GM19468 (cell line): ENCODE measurements at regions not wholly inside any gene's neighbourhood (a gene's known extent, or its start where the extent isn't known, plus 50 kb on each side); places are given as distances from the start of the nearest gene placed in this dataset.
"Not testable (repeated sequence)": the region's sequence is repeated elsewhere in the genome, so short reads cannot be mapped to it uniquely, and the experiment has no call there.

Experiments used
- ATAC-seq: cut with Tn5 transposase; IDR thresholded peaks from one replicate; pipeline ENCODE4 v1.9.1; 2021; ENCODE audit warnings: mild to moderate bottlenecking, moderate library complexity, moderate number of reproducible peaks; ENCODE audit not compliant: unreplicated experiment; ENCODE audit errors: extremely low read depth

DNA sequence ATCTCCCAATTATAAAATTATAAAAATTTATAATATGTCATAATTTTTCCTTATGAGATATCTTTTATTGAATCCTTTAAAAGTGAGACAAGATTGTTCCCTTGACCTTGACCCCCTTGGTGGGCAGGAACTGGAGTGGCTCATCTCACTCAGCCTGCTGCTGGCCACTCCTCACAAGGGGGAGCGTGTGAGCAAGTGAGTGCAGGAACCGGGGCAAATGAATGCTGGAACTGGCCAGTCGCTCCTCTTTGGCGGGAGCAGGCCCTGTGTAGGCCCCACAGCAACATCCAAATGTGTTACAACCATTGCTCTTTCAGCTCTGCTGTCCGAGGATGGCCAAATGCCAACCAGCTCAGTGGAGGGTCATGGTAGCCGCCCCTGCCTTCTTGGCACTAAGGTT is 178.8 kb downstream of the ETNK1 start:
- no peak for ATAC-seq

DNA sequence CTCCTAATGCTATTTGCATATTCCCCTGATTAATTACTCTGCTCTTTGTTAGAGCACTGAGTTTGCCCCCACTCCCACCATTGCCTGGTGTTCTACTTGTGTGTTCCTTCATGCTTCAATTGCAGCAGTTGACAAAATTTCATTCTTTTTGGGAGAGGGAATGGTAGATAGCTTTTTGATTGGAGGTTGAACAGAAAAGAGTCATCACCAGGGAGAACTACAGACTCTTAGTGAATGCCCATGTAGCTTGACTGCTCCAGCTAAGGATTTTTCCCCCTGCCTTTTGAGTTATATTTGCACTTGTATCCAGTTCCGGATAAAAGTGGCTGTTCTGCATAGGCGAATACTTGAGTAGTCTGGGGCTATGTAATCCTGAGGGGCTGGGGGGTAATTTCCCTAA is 183.9 kb downstream of the ETNK1 start:
- no peak for ATAC-seq

DNA sequence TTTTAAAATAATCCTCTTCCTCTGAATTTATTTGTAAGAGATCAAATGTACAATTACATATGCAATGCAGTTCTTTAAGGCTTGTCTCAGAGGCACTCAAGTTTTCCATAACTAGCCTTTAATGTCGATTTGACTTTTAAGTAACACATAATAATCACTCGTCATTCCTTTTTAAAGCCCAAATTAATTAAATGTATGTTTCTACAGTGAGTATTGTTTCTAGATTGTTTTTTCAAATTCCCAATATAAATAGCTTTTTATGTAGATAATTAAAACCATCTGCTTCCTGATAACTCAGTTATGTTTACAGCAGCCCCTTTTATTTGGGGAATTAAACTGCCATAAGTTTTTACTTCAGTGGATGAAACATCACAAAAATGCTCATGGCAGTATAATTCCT is 185.1 kb downstream of the ETNK1 start:
- ATAC-seq, result no peak

DNA sequence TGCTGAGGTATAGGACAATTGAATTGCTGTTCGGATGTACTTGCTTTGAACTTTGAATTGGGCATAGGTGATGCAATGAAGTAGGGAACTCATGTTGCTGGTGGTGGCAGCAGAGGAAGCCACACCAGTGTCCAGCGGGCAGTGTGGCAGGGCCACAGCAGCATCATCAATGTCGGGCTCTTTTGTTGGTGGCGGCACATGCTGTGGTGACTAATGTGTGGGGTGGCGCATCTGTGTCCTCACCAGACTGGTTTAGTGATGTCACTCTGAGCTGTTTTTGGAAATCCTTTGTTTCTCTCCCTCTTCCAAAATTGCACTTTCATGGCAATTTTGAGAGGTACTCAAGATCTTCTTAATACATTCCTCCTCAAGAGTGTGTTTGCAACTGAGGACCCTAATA is 187.6 kb downstream of the ETNK1 start:
- no peak for ATAC-seq

DNA sequence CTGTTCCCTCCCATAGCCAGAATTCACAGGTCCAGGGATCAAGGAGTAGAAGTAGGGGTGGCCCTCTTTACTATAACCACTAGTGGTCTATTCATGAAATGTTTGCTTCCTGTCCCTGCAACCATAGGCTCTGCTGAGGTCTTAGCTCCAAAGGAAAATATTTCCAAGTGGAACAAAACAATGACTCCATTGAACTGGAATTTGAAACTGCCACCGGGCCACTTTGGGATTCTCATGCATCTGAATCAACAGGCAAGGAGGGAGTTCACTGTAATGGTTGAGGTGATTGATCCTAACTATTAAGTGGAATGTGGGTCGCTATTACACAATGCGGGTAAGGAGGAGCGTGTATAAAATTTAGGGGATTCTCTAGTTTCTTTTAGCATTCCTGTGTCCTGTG is 197.0 kb downstream of the ETNK1 start:
- ATAC-seq, result no peak

DNA sequence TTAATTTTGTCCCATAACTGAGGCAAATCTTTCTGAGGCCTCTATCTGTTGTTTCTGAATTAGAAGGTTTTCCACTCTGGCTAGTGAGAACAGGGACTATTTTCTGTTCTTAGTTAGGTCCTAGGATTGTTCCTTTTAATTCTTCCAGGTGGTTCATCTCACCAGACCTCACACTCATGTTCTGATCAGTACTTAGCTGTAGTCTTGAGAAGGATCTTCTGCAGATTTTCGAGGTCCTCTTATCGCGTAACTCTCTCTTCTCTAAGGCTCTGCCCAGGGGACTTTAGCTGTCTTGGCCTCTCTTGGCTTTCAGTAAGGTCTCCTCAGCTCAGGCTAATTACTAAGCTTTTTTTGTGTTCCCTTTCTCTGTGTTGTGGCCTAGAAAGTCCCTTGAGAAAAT is 201.1 kb downstream of the ETNK1 start:
- no peak for ATAC-seq

DNA sequence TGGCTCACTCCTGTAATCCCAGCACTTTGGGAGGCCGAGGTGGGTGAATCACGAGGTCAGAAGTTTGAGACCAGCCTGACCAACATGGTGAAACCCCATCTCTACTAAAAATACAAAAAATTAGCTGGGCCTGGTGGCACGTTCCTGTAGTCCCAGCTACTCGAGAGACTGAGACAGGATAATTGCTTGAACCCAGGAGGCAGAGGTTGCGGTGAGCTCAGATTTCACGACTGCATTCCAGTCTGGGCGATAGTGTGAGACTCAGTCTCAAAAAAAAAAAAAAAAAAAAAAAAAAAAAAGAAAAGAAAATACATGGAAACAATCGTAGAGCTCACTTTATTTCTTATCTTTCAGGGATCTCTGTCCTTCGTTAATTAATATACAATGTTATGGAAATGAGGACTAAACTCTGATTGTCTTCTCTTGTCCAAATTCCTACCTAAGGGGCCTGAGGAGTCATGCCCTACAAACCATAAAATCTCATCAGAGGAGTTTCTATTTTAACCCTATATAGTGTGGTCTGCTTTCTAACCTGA is 201.5 kb downstream of the ETNK1 start:
- not testable (repeated sequence) for ATAC-seq

DNA sequence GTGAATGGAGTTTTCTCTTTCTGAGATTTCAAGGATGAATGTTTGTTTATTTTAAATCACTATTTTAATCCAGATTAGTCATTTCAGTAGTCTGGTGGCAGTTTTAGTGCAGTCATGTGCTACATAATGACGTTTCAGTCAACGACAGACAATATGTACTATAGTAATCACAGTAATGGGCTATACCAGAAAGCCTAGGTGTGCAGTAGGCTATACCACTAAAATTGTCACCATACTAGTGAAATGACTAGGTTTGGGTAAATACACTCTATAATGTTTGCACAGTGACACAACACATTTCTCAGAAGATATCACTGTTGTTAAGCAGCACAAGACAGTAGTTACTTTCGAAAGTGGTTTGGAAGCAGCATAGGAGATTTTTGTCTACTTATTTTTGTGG is 203.1 kb downstream of the ETNK1 start:
- no peak for ATAC-seq

DNA sequence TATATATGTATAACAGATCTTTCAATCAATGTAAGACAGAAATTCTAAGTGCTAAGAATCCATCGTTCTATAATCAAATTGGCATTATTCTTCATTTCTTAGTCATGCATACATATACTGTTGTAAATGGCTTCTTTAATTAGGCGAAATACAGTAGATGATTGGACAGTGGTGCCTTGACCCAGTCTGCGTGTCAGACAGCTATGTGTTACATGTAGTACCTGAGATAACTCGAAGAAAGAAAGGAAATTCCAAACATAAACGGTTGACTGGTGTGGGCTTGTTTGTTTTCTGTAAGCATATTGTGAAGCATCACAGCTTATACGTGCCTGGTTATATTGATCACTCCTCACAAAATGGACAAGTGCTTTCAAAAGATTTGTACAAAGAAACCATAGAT is 210.5 kb downstream of the ETNK1 start:
- ATAC-seq, result no peak

DNA sequence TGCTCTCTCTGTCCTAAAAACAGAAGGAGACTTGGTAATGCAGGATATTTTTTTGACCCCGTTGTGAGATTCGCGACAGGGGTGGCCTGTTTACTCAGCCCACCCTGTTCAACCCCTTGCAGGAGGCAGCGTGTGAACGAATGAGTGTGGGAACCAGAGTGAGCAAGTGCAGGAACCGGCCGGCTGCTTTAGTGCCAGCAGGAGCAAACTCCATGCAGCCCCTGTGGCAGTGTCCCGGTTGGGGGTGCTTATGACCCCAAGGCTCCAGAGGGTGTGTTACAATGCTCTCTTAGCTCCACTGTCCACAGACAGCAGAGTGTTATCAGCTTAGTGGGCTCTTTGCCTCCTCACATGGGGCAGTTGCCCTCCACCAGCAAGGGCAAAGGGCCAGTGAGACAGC is 225.2 kb downstream of the ETNK1 start:
- ATAC-seq, result no peak

DNA sequence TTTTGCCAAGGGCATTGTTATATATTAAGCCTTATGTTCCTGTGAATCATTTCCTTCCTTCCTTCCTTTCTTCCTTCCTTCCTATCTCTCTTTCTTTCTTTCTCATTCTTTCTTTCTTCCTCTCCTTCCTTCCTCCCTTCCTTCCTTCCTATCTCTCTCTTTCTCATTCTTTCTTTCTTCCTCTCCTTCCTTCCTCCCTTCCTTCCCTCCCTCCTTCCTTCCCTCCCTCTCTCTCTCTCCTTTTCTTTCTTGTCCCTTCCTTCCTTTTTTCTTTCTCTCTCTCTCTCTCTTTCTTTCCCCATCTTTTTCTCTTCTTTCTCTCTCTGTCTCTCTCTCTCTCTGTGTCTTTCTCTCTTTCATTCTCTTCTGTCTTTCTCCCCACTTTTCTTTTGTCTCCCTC is 226.6 kb downstream of the ETNK1 start:
- ATAC-seq, result no peak

DNA sequence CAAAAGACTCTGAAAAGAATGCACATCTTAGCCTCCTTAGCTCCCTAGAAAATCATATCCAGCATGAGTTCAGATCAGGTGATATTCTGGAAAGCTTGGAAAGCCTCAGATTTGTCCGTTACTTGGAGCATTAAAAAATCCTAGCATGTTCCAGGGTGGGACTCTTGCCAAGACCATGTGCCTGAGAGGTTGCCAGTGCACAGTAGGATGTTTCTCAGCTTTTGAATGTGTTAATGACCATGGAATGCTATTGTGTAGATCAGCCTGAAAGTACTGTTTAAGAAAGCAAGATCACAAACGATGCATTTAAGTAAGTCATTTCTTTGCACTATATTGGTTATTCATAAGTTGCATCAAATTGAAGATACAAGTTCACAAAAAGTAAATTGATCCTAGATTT is 230.5 kb downstream of the ETNK1 start:
- ATAC-seq, result no peak

DNA sequence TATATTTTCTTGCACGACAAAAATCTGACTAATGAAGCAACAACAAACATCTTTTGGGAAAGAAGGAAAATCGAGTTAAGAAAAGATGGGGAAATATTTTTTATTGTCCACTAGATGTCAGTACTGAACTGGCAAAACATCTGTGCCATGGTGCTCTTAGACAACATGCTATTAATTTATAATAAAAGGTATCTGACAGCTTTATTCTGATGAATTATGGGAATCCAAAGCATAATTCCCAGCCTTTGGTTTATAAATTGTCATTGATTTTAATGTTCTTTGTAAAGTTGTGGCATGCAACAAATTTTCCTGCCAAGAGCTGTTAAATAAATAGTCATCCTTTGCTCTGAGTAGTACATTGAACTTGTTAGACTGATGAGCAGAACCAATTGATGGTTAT is 231.2 kb downstream of the ETNK1 start:
- no peak for ATAC-seq

DNA sequence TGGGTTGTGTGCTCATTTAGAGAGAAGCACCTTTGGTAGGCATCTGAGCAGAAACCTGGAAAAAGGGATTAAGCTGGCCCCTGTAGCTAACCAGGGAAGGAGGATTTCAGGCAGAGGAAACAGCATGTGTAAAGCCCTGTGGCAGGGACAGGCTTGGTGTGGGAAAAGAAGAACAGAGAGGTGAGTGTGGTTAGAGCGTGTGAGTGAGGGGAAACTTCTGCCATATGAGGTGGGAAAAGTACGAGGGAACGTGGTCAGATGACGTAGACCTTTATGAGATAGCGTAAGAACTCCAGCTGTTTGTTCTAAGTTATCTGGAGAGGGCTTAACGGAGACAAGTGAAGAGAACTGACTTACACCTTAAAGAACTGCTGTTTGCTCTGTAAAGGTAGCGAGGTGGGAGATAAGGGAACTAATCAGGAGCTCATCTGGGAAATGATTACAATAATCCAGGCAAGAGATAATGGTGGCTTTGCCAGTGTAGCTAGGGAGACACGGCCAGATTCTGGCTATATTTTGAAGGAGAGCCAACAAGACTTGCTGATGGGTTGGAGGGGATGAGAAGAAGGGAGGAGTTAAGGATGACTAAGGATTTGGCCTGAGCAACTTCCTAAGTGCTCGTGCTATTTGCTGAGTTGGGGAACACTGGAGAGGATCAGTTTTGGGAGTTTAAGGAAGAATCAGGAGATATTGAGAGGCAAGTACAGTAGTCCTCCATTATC is 234.0 kb downstream of the ETNK1 start:
- no peak for ATAC-seq

DNA sequence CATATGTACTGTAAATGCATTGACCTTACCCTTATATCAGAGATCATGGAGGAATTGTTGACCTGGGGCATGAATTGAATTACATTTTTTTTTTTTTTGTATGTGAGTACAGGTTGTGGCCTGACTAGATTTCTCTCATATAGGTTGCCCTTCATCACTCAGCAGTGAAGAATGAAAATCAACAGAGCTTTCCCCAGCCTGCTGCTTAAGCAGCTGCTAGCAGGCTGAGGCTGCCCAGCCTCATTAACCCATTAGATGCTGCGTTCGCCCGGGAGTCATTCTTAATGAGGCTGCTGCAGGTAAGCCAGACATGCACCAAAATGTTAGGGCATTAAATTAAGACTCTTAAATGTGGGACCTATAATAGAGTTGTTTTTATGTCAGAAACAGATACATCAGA is 236.0 kb downstream of the ETNK1 start:
- no peak for ATAC-seq

DNA sequence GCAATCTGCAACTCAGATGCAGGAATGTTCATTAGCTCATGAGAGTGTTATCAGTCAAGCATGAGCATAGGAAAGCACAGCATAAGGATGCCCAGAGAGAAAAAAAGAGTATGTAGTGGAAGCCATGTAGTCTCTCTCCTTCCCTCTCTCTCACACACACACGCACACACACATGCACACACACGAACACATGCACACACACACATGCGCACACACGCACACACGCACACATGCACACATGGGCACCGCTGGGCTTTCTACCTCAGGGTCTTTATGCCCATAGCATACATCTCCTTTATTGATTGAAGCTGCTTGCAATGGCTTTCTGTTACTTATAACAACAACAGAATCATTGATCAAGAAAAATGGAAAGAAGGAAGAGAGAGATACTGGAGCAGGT is 240.9 kb downstream of the ETNK1 start:
- no peak for ATAC-seq

DNA sequence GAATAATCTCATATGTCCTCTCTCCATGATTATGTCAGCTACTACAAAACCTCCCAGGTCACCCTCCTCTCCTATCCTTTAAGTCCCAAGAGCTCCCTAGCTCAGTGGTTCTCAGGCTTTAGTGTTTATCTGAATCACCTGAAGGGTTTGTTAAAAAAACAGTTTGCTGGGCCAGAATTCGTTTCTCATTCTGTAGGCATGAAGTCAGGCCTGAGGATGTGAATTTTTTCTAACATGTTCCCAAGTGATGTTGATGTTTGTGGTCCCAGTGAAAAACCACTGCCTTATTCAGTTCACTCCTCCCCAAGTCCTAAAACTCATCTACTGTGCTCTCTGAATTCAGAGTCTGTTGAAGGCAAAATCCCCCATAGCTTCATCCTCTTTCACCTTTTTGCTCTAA is 241.4 kb downstream of the ETNK1 start:
- no peak for ATAC-seq

DNA sequence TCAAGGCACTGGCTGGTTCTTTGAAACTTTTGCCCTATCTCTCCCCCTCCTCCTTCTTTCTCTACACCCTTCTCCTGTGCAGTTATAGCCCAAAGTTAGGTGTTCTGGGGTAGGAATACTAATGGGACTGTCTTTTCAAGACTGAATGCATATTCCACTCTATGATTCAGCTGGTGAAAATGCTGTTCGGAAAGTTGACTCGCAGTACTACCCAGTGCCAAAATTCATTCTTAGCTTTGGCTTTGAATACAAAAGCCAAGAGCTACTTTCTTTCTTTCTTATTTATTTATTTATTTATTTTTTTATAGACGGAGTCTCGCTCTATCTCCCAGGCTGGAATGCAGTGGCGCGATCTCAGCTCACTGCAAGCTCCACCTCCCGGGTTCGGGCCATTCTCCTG is 249.2 kb downstream of the ETNK1 start:
- ATAC-seq, result no peak

DNA sequence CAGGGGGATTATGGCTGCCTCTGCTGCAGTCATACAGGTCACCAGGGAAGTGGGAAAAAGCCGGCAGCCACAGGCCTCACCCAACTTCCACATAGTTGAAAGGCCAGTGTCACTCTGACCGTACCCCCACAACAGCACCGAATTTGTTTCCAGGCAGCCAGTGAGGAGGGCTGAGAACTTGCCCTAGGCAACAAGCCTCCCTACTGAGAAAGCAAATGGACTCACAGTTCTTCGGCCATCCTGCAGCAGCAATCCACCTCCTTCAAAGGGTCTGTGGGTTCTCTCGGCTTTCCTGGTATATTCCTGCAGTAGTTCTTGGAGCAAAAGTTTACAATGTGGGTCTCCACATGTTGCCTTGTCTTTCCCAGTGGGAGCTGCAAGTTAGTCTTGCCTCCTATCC is 251.3 kb downstream of the ETNK1 start:
- no peak for ATAC-seq

DNA sequence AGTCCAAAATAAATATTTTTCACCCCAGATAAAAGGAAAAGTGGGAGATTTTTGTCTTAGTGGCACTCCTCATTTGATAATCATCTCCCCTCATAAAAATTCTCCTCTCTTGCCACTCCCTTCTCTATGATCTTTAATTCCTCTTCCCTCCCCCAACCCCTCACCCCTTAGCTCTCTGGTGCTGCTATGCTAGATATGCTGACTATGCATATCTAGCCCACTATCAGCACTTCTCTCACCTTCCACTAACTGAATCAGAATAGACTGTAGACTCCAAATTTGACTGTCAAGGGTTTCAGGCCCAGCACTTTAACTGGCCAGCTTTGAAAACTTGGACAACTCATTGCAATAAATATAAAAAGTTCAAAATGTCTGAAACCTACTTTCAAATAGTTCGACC is 254.2 kb downstream of the ETNK1 start:
- ATAC-seq, result no peak

DNA sequence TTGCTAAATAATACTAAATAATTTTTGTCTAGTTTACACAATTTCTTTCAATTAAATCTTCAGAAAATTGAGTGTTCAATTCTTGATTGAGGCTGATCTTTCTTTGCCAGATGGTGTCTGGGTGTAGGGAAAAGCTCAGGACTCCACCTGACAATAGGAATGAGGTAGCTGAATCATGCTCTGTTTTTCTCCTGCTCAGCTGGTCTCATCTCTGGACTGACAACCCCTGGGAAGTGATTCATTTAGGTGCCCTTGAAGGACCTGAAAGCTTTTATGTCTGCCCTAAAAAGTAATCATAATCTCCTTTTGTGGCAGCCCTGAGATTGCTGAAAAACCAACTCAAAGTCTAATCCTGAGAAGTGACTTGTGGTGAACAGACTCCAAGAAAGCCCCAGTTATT is 255.4 kb downstream of the ETNK1 start:
- ATAC-seq, result no peak

DNA sequence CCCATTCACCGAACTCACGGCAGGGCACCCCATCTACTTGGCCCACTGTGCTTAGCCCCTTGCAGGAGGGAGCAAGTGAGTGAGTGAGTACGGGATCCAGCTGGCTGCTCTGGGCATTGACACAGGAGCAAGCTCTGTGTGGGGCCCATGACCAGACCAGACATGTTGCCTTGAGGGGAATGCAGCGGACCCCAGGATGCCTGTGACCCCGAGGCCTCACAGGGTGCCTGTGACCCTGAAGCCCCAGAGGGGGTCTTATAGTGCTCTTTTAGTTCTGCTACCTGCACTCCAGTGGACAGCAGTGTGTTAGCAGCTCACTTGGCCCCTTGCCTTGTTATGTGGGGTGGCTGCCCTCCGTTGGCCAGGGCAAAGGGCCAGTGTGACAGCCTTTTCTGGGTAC is 255.8 kb downstream of the ETNK1 start:
- ATAC-seq, result no peak
